ENCODE measurements at regions not wholly inside any gene's neighbourhood (a gene's known extent, or its start where the extent isn't known, plus 50 kb on each side); places are given as distances from the start of the nearest gene placed in this dataset.

DNA sequence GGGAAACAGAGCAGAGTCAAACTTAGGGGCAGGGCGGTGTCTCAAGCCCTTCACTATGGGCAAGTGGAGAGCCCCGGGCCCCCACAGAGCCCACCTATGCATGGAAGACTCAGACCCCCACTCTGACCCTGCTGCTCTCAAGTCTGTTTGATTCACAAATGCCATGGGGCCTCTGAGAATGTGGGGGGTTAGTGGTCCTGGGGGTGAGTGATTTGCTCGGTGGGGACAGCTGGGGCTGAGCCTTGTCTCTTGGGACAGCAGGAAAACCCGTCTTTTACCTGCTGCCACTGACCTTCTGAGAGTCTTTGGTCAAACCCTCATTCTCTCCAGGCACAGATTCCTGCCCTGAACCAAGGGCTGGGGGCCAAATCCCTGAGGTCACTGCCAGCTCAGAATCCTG, 201.0 kb upstream of the RTL1 start:
- no peaks in the 10 kb centered on the region for H3K4me1 ChIP-seq (ENCODE audit: control insufficient read depth, insufficient read depth, low read length, unreplicated experiment)
- no peaks in the 10 kb centered on the region for H3K36me3 ChIP-seq (ENCODE audit: insufficient read depth, low read length)
- H3K79me2 ChIP-seq (ENCODE audit: control insufficient read depth, insufficient read depth, low read length, unreplicated experiment): no peaks in the 10 kb centered on the region
- no peak overlapping the region for H3K27ac ChIP-seq (ENCODE audit: low read depth, low read length)
- H2AFZ ChIP-seq (ENCODE audit: low read length, unreplicated experiment): no peak overlapping the region
- H3K4me3 ChIP-seq (ENCODE audit: low read depth, low read length): no peak overlapping the region
- H3K27me3 ChIP-seq (ENCODE audit: insufficient read depth, low read length): no peaks in the 10 kb centered on the region

DNA sequence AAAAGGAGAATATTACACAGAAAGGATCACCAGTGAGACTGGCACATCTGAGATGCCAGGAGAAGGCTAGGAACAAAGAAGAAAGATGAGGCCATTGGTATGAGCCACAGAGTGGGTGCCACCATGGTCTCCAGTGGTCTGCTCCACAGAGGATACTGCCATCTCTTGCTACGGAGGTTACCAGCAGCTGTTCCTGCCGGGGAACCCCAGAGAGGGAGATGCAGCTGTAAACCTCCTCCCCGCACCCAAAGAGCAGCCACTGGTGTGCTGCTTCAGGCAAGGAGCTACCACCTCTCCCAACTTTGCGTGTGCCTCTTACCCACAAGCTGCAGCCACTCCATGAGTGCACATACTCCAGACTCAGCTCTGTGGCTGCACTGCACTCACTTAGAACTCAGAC, 201.5 kb upstream of the RTL1 start:
- H3K4me1 ChIP-seq (ENCODE audit: control insufficient read depth, insufficient read depth, low read length, unreplicated experiment): no peaks in the 10 kb centered on the region
- no peak overlapping the region for H2AFZ ChIP-seq (ENCODE audit: low read length, unreplicated experiment)
- H3K4me3 ChIP-seq (ENCODE audit: low read depth, low read length): no peak overlapping the region
- H3K79me2 ChIP-seq (ENCODE audit: control insufficient read depth, insufficient read depth, low read length, unreplicated experiment): no peaks in the 10 kb centered on the region
- no peaks in the 10 kb centered on the region for H3K36me3 ChIP-seq (ENCODE audit: insufficient read depth, low read length)
- no peaks in the 10 kb centered on the region for H3K27me3 ChIP-seq (ENCODE audit: insufficient read depth, low read length)
- no peak overlapping the region for H3K27ac ChIP-seq (ENCODE audit: low read depth, low read length)

DNA sequence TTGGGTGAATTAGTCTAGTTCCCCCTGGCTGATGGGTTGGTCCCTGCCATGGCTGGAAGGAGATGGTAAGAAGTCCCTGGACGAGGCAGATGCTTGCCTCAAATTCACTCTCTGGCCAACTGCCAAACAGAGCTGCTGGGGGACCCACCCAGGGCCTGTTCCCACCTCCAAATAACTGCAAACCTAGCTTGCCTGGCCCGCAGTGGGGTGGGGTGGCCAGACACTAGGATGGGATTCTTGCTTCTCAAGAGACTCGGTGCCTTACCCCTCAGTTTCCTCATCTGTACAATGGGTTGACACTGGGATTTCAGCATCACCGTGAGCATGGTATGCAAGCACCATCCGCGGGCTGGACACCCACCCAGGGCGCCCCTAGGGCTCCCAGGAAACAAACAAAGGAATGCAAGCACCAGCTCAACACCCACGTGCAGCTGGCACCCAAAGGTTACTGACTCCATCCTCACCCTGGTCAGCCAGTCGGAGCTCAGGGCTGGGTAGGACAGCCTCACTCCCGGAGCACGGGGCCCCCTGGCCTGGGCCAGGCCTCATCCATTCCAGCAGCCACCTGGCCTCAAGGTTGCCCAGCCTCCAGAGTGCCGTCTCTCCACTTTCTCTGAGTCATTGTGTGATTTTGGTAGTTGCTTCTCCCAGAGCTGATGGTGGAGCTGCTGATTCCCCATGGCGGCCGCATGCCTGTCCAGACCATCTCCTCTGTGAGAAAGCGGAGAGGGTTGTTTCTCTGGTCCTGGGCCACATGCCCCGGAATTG, 205.2 kb upstream of the RTL1 start:
- H3K36me3 ChIP-seq (ENCODE audit: insufficient read depth, low read length): no peaks in the 10 kb centered on the region
- no peaks in the 10 kb centered on the region for H3K79me2 ChIP-seq (ENCODE audit: control insufficient read depth, insufficient read depth, low read length, unreplicated experiment)
- H3K4me1 ChIP-seq (ENCODE audit: control insufficient read depth, insufficient read depth, low read length, unreplicated experiment): no peaks in the 10 kb centered on the region
- H3K4me3 ChIP-seq (ENCODE audit: low read depth, low read length): no peak overlapping the region
- no peaks in the 10 kb centered on the region for H3K27me3 ChIP-seq (ENCODE audit: insufficient read depth, low read length)
- no peak overlapping the region for H2AFZ ChIP-seq (ENCODE audit: low read length, unreplicated experiment)
- H3K27ac ChIP-seq (ENCODE audit: low read depth, low read length): no peak overlapping the region

DNA sequence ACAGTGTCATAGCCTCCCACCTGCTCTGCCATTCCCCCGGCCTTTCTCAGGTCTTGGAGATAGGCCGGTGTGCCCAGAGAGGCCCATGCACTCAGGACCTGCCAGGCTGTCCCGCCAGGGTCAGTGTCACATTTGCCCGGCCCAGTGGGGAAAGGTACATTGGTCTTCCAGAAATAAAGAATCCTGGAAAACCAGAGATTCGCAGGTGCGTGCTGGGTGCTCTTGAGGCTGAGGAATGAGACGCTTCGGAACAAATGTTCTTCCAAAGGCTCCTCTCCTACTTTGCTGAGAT, 205.8 kb upstream of the RTL1 start:
- no peaks in the 10 kb centered on the region for H3K4me1 ChIP-seq (ENCODE audit: control insufficient read depth, insufficient read depth, low read length, unreplicated experiment)
- H3K36me3 ChIP-seq (ENCODE audit: insufficient read depth, low read length): no peaks in the 10 kb centered on the region
- no peak overlapping the region for H3K27ac ChIP-seq (ENCODE audit: low read depth, low read length)
- no peak overlapping the region for H3K4me3 ChIP-seq (ENCODE audit: low read depth, low read length)
- H3K79me2 ChIP-seq (ENCODE audit: control insufficient read depth, insufficient read depth, low read length, unreplicated experiment): no peaks in the 10 kb centered on the region
- no peaks in the 10 kb centered on the region for H3K27me3 ChIP-seq (ENCODE audit: insufficient read depth, low read length)
- H2AFZ ChIP-seq (ENCODE audit: low read length, unreplicated experiment): no peak overlapping the region

DNA sequence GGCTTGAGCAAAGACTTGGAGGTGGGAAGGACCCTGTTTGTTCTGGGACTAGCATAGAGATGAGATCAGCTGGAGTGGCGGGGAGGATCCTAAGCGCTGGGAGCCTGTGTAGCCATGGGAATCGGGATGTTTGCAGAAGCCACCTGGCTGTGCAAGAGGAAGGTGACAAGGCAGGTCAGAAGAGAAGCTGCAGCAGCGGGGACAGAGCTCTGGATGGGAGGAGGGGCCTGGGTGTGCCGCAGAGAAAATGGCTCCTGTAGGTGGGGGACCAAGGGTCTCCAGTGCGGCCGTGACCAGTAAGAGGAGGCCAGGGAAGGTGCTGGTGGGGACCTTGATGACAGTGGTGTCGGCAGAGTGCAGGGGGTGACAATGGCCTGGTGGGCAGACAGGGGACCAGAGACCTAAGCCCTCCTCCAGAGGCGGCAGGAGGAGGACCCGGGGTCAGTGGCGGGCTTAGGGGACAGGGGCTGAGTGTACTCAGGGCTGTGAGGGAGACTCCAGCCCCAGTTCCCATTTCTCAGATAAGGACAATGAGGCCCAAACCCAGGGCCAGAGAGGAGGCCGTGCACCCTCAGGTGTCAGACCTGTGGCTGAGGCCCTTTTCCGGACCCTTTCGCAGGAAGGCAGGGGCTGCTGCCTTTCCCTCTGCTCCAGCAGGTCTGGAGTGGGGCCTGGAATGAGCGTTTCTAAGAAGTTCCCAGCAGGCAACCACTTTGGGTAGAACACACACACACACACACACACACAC, 206.6 kb upstream of the RTL1 start:
- no peaks in the 10 kb centered on the region for H3K79me2 ChIP-seq (ENCODE audit: control insufficient read depth, insufficient read depth, low read length, unreplicated experiment)
- no peaks in the 10 kb centered on the region for H3K27me3 ChIP-seq (ENCODE audit: insufficient read depth, low read length)
- H3K27ac ChIP-seq (ENCODE audit: low read depth, low read length): no peak overlapping the region
- no peaks in the 10 kb centered on the region for H3K4me1 ChIP-seq (ENCODE audit: control insufficient read depth, insufficient read depth, low read length, unreplicated experiment)
- H3K4me3 ChIP-seq (ENCODE audit: low read depth, low read length): no peak overlapping the region
- H3K36me3 ChIP-seq (ENCODE audit: insufficient read depth, low read length): no peaks in the 10 kb centered on the region
- H2AFZ ChIP-seq (ENCODE audit: low read length, unreplicated experiment): no peak overlapping the region

DNA sequence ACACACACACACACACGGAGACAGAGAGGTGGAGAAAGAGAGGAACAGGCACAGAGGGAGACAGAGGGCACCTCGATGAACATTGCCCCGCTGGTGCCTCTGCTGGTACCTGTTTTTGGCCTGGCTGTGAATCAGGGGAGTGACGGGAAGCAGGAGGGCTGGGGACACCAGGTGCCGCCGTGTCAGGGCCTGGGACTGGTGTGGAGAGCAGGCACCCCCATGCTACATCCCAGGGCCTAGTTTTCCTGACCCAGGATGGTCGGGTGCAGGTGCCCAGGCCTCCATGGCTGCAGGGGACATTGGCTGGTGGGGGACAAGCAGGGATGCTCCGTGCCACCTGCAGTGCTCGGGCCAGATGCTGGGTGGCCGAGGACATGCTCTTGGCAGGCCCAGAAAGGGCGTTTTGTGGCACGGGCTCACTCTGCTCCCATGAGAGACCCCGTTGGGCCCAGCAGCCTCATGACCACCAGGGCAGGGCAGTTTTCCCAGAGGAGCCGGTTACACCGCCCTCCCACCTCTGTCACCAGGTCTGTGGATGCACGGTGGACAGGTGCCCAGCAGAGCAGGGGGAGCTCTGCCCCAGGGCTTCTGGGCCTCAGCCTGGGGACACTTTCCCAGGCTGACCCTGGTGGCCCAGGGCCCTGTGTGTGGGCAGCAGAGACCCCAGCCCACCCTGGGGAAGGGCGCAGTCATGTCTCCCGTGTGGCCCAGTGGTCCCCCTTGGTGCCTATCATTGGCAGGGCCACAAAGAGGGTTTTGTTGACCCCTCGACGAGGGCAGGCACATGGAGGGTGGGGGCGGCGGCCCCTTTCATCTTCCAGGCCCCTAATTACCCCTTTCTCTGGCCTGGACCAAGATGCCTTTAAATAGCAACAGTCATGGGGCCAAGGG, 207.5 kb upstream of the RTL1 start:
- Histone ChIP-seq H3K27ac (ENCODE audit: low read depth, low read length) (no peak overlapping the region), H2AFZ (ENCODE audit: low read length, unreplicated experiment) (no peak overlapping the region)

DNA sequence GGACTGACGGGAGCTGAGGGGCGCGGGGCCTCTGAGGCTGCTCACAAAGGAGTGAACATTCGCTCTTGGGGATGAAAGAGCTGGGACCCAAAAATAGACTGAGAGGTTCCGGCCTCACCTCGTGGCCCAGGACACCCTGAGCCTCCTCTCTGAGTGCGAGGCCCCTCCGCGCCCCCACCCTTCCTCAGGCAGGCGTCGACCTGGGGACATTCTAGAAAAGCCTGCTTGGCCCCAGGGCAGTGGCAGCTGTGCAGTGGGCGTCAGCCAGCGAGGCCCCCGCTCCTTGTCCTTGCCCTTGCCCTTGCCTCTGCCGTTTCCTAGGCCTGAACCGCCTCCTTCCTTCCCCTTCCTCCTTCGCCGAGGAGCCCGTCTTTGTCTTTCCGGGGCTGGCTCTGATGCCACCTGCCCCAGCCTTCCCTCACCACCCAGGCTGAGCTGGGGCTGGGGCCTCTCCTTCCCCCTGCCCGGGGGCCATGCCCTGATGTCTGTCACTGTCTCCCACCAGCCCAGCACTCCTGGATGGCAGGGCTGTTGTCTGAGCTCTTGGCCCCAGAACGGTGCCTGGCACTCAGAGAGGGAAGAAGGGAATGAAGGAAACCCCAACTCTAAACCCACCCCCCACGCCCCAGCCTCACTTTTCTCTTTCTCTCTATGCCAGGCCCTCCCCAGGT, 208.2 kb upstream of the RTL1 start:
- H2AFZ ChIP-seq (ENCODE audit: low read length, unreplicated experiment): no peak overlapping the region
- H3K27me3 ChIP-seq (ENCODE audit: insufficient read depth, low read length): no peaks in the 10 kb centered on the region
- H3K79me2 ChIP-seq (ENCODE audit: control insufficient read depth, insufficient read depth, low read length, unreplicated experiment): no peaks in the 10 kb centered on the region
- no peaks in the 10 kb centered on the region for H3K36me3 ChIP-seq (ENCODE audit: insufficient read depth, low read length)
- no peaks in the 10 kb centered on the region for H3K4me1 ChIP-seq (ENCODE audit: control insufficient read depth, insufficient read depth, low read length, unreplicated experiment)
- no peak overlapping the region for H3K4me3 ChIP-seq (ENCODE audit: low read depth, low read length)
- H3K27ac ChIP-seq (ENCODE audit: low read depth, low read length): no peak overlapping the region

More for the DNA sequence above, 207.5 kb upstream of the RTL1 start:
- H3K36me3 ChIP-seq (ENCODE audit: insufficient read depth, low read length): no peaks in the 10 kb centered on the region
- H3K79me2 ChIP-seq (ENCODE audit: control insufficient read depth, insufficient read depth, low read length, unreplicated experiment): no peaks in the 10 kb centered on the region
- no peaks in the 10 kb centered on the region for H3K4me1 ChIP-seq (ENCODE audit: control insufficient read depth, insufficient read depth, low read length, unreplicated experiment)
- no peaks in the 10 kb centered on the region for H3K27me3 ChIP-seq (ENCODE audit: insufficient read depth, low read length)
- H3K4me3 ChIP-seq (ENCODE audit: low read depth, low read length): no peak overlapping the region

DNA sequence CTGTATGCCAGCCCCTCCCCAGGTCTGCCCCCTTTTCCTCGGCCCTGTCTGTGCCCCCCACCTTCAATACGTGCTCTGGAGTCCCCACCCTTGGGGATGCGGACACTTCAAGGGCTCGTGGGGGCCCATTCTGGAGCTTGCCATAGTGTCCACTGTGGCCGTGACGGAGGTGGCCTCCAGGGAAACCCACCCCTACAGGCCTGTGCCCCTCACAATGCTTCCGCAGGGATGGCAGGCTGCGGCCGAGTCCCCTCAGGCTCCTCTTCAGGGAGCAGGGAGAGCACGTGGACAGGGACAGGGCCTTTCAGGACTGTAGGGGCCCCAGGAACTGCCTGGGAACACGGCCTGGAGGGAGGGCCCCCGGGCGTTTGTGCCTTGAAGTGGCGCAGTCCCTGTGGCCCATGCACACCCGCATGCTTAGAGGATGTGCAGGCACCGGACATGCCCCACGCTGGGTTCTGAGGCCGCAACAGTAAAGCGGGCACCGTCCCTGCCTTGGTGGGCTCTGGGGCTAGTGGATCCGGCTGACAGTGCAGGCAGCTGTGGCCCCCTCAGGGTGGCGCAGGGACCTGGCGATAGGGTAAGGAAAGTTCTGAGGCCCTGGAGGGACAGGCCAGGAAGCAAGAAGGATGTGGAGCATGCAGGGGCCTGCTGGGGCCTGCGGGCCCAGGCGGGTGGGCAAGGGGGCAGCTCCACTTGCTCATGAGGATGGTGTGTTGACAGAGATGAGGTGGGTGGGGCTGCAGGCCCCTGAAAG, 209.0 kb upstream of the RTL1 start:
- no peak overlapping the region for H3K27ac ChIP-seq (ENCODE audit: low read depth, low read length)
- no peaks in the 10 kb centered on the region for H3K27me3 ChIP-seq (ENCODE audit: insufficient read depth, low read length)
- no peaks in the 10 kb centered on the region for H3K36me3 ChIP-seq (ENCODE audit: insufficient read depth, low read length)
- no peaks in the 10 kb centered on the region for H3K79me2 ChIP-seq (ENCODE audit: control insufficient read depth, insufficient read depth, low read length, unreplicated experiment)
- H3K4me3 ChIP-seq (ENCODE audit: low read depth, low read length): no peak overlapping the region
- H3K4me1 ChIP-seq (ENCODE audit: control insufficient read depth, insufficient read depth, low read length, unreplicated experiment): no peaks in the 10 kb centered on the region
- H2AFZ ChIP-seq (ENCODE audit: low read length, unreplicated experiment): no peak overlapping the region

DNA sequence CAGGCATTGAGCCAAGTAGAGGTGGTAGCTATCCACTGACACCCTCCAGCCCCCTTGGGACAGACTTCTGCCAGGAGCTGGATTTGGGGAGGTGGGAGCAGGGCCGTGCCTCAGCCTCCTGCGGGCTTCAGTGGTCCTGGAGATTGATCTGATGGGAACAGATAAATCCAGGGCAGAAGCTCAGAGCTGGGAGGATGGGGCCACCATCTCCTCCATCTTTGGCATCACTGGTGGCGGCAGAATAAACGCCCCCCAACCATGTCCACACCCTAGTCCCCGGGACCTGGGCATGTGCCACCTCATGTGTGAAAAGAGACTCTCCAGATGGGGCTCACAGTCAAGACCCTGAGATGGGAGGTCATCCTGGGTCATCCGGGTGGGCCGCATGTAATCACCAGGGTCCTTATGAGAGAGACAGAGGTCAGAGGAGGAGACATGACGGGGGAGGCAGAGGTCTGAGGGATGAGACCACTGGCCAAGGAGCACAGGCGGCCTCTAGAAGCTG, 209.6 kb upstream of the RTL1 start:
- Histone ChIP-seq H3K36me3 (ENCODE audit: insufficient read depth, low read length) (no peaks in the 10 kb centered on the region), H2AFZ (ENCODE audit: low read length, unreplicated experiment) (no peak overlapping the region), H3K27ac (ENCODE audit: low read depth, low read length) (no peak overlapping the region), H3K4me3 (ENCODE audit: low read depth, low read length) (no peak overlapping the region), H3K4me1 (ENCODE audit: control insufficient read depth, insufficient read depth, low read length, unreplicated experiment) (no peaks in the 10 kb centered on the region), H3K79me2 (ENCODE audit: control insufficient read depth, insufficient read depth, low read length, unreplicated experiment) (no peaks in the 10 kb centered on the region), H3K27me3 (ENCODE audit: insufficient read depth, low read length) (no peaks in the 10 kb centered on the region)
